MM.1S (cell line): ENCODE measurements at regions not wholly inside any gene's neighbourhood (a gene's known extent, or its start where the extent isn't known, plus 50 kb on each side); places are given as distances from the start of the nearest gene placed in this dataset.

Experiments
- CTCF ChIP-seq: fragments of 300-600 bp; sonication (generic); IDR thresholded peaks from 2 replicates; pipeline ENCODE4 v1.5.1; 2016; ENCODE audit warnings: antibody characterized with exemption, low read length, mixed read lengths
- EZH2 ChIP-seq: fragments of 300-600 bp; sonication (generic); optimal IDR thresholded peaks from 2 replicates; pipeline ENCODE3; 2017; ENCODE audit warnings: low read depth, mild to moderate bottlenecking, antibody characterized with exemption, low read length, mixed read lengths
- EZH2phosphoT487 ChIP-seq: fragments of 300-600 bp; sonication (generic); IDR thresholded peaks from 2 replicates; pipeline ENCODE4 v1.6.1; 2018; ENCODE audit warnings: antibody characterized with exemption, low read length

GRCh38 chr21:28074676-28075075 is 918.0 kb downstream of the LTN1 start:
- TF ChIP-seq CTCF = no peak
- no peak for TF ChIP-seq EZH2
- TF ChIP-seq EZH2phosphoT487 = no peak
